Peyer's patch (tissue), 4 donors: ENCODE measurements at regions not wholly inside any gene's neighbourhood (a gene's known extent, or its start where the extent isn't known, plus 50 kb on each side); places are given as distances from the start of the nearest gene placed in this dataset.

Source experiments
- POLR2A ChIP-seq, 2 donors: fragments of 450-650 bp; IDR thresholded peaks; one replicate each; pipeline ENCODE4 v1.5.1; 2017; ENCODE audit warnings: antibody characterized with exemption in 2 of 2, mild to moderate bottlenecking in 2 of 2, moderate library complexity in 2 of 2
- TF ChIP-seq, protein P1 (sequence below), 6 experiments: fragments of 450-650 bp in 4 of 6; fragments of 200-600 bp in 2 of 6; sonication (generic) in 1 of 6; IDR thresholded peaks; one replicate each; pipeline ENCODE4 v1.5.1; 2017 to 2019; ENCODE audit warnings: antibody characterized with exemption in 6 of 6, mild to moderate bottlenecking in 3 of 6, moderate library complexity in 1 of 6

DNA sequence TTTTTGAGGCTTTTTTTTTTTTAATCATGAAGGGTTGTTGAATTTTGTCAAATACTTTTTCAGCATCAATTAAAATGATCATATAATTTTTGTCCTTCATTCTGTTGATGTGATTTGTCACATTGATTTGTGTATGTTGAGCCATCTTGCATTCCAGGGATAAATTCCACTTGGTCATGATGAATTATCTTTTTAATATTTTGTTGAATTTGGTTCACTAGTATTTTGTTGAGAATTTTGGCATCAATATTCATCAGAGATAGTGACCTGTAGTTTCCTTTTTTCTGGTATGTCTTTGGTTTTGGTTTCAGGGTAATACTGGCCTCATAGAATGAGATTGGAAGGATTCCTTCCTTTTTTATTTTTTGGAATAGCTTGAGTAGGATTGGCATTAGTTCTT lies 221.9 kb upstream of the ZNF217 start:
- TF ChIP-seq, protein P1, sequence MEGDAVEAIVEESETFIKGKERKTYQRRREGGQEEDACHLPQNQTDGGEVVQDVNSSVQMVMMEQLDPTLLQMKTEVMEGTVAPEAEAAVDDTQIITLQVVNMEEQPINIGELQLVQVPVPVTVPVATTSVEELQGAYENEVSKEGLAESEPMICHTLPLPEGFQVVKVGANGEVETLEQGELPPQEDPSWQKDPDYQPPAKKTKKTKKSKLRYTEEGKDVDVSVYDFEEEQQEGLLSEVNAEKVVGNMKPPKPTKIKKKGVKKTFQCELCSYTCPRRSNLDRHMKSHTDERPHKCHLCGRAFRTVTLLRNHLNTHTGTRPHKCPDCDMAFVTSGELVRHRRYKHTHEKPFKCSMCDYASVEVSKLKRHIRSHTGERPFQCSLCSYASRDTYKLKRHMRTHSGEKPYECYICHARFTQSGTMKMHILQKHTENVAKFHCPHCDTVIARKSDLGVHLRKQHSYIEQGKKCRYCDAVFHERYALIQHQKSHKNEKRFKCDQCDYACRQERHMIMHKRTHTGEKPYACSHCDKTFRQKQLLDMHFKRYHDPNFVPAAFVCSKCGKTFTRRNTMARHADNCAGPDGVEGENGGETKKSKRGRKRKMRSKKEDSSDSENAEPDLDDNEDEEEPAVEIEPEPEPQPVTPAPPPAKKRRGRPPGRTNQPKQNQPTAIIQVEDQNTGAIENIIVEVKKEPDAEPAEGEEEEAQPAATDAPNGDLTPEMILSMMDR (IDR thresholded peaks at IDR 0.05) = no peak
- no peak for TF ChIP-seq POLR2A (IDR thresholded peaks at IDR 0.05)
